Trophoblast cell (in vitro differentiated cells and primary cell): ENCODE measurements at regions not wholly inside any gene's neighbourhood (a gene's known extent, or its start where the extent isn't known, plus 50 kb on each side); places are given as distances from the start of the nearest gene placed in this dataset.
A peak's percentile ranks its signal among the peaks of the same experiment; 100 is the strongest.

Experiments used
- DNase-seq, 2 donors: peaks; one replicate each; pipeline ENCODE4 v3.0.0-alpha.2; 2016
- H2AFZ ChIP-seq: 2 replicates; pipeline ENCODE4 v1.6.1; 2013; ENCODE audit warnings: low read length, moderate library complexity, mild to moderate bottlenecking; ENCODE audit not compliant: insufficient read depth, poor library complexity
- H2AK5ac ChIP-seq: 2 replicates; pipeline ENCODE4 v1.6.1; 2013; ENCODE audit warnings: mild to moderate bottlenecking, low read length
- H2BK120ac ChIP-seq: 2 replicates; pipeline ENCODE4 v1.6.1; 2013; ENCODE audit warnings: low read length, mild to moderate bottlenecking, moderate library complexity; ENCODE audit not compliant: insufficient read depth, poor library complexity
- H2BK12ac ChIP-seq: 2 replicates; pipeline ENCODE4 v1.6.1; 2013; ENCODE audit warnings: mild to moderate bottlenecking, low read length, moderate library complexity
- H2BK5ac ChIP-seq: 2 replicates; pipeline ENCODE4 v1.6.1; 2013; ENCODE audit warnings: low read length, low read depth, moderate library complexity, mild to moderate bottlenecking; ENCODE audit not compliant: poor library complexity
- H3K14ac ChIP-seq: 2 replicates; pipeline ENCODE4 v1.6.1; 2013; ENCODE audit warnings: mild to moderate bottlenecking, low read length
- H3K18ac ChIP-seq: 2 replicates; pipeline ENCODE4 v1.6.1; 2013; ENCODE audit warnings: mild to moderate bottlenecking, low read length
- H3K23ac ChIP-seq: 2 replicates; pipeline ENCODE4 v1.6.1; 2013; ENCODE audit warnings: low read length
- H3K27ac ChIP-seq: 2 replicates; pipeline ENCODE4 v1.5.1; 2013; ENCODE audit warnings: low read depth, mild to moderate bottlenecking, inconsistent platforms, low read length, moderate library complexity
- H3K27me3 ChIP-seq: 2 replicates; pipeline ENCODE4 v1.6.1; 2013; ENCODE audit warnings: inconsistent platforms, mild to moderate bottlenecking, low read length, moderate library complexity; ENCODE audit not compliant: insufficient read depth
- H3K36me3 ChIP-seq, 2 experiments: 1 replicate in 1 of 2; 2 replicates in 1 of 2; pipeline ENCODE4 v1.6.1; 2013; ENCODE audit warnings: low read length in 2 of 2, mild to moderate bottlenecking in 2 of 2, moderate library complexity in 1 of 2; ENCODE audit not compliant: insufficient read depth in 2 of 2, control insufficient read depth in 1 of 2
- H3K4ac ChIP-seq: 2 replicates; pipeline ENCODE4 v1.6.1; 2013; ENCODE audit warnings: low read depth, mild to moderate bottlenecking, low read length, moderate library complexity
- H3K4me1 ChIP-seq, 2 experiments: 1 replicate in 1 of 2; 2 replicates in 1 of 2; pipeline ENCODE4 v1.6.1; 2013; ENCODE audit warnings: low read length in 2 of 2, mild to moderate bottlenecking in 2 of 2, moderate library complexity in 1 of 2; ENCODE audit not compliant: insufficient read depth in 2 of 2, control insufficient read depth in 1 of 2
- H3K4me2 ChIP-seq: 2 replicates; pipeline ENCODE4 v1.6.1; 2013; ENCODE audit warnings: inconsistent platforms, mild to moderate bottlenecking, low read length, moderate library complexity
- H3K4me3 ChIP-seq: 2 replicates; pipeline ENCODE4 v1.5.1; 2013; ENCODE audit warnings: mild to moderate bottlenecking, low read depth, low read length, inconsistent platforms
- H3K79me1 ChIP-seq: one replicate; pipeline ENCODE4 v1.6.1; 2013; ENCODE audit warnings: low read length
- H3K79me2 ChIP-seq: 2 replicates; pipeline ENCODE4 v1.6.1; 2013; ENCODE audit warnings: low read length, mild to moderate bottlenecking; ENCODE audit not compliant: control insufficient read depth, insufficient read depth, poor library complexity
- H3K9ac ChIP-seq: 2 replicates; pipeline ENCODE4 v1.6.1; 2013; ENCODE audit warnings: mild to moderate bottlenecking, low read length
- H3K9me3 ChIP-seq: 2 replicates; pipeline ENCODE4 v1.6.1; 2013; ENCODE audit warnings: low read depth, mild to moderate bottlenecking, control low read depth, inconsistent platforms, low read length; ENCODE audit not compliant: insufficient read depth
- H4K12ac ChIP-seq: 2 replicates; pipeline ENCODE4 v1.6.1; 2013; ENCODE audit warnings: low read depth, mild to moderate bottlenecking, low read length, moderate library complexity
- H4K8ac ChIP-seq: 2 replicates; pipeline ENCODE4 v1.6.1; 2013; ENCODE audit warnings: low read depth, mild to moderate bottlenecking, low read length, moderate library complexity
- H4K91ac ChIP-seq: one replicate; pipeline ENCODE4 v1.6.1; 2013; ENCODE audit warnings: low read depth, mild to moderate bottlenecking, low read length, moderate library complexity
- WGBS: extraction: QIAGEN DNeasy Blood & Tissue Kit; methylation state at CpG from one replicate; pipeline ENCODE4 v1.1.7; 2013; ENCODE audit warnings: missing lambda C conversion rate; ENCODE audit not compliant: insufficient read length, insufficient coverage; ENCODE audit errors: extremely low coverage; 5-methylcytosine and 5-hydroxymethylcytosine counted together

DNA sequence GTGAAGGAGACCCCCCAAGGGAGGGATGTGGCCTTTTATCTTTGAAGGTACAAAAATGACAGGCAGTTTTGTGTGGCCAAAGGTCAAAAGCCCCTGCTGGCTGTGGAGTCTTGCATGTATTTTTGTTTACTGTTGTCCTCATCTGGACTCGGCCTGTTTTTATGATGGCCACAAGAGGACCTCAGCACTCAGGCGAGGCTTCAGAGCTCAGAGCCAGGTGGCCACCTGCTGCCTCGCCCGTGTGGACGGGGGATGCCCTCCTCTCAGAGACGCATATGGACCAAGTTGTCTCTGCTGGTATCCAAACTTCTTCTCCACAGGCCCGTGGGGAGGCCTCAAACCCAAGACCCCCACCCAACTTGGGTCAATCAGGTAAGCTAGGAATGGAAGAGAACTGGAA is 118.2 kb downstream of the DACT2 start:
- H3K36me3 ChIP-seq, result no peaks in the 10 kb centered on the region
- H2BK120ac ChIP-seq, result no peak overlapping the region
- H3K18ac ChIP-seq, result no peak overlapping the region
- H4K91ac ChIP-seq, result no peak overlapping the region
- peaks cover 3% of the 10 kb centered on the region for H3K9me3 ChIP-seq
- H3K4me3 ChIP-seq, result no peak overlapping the region
- no peak overlapping the region for H3K23ac ChIP-seq
- no peak overlapping the region for H2BK12ac ChIP-seq
- H3K4ac ChIP-seq, result no peak overlapping the region
- H3K27me3 ChIP-seq, result no peaks in the 10 kb centered on the region
- peak in 1 of 2 donors; percentile 47 for DNase-seq
- no peak overlapping the region for H3K9ac ChIP-seq
- H4K12ac ChIP-seq, result no peak overlapping the region
- H4K8ac ChIP-seq, result no peak overlapping the region
- no peaks in the 10 kb centered on the region for H3K79me2 ChIP-seq
- H3K4me2 ChIP-seq, result no peak overlapping the region
- H3K14ac ChIP-seq, result no peak overlapping the region
- no peak overlapping the region for H3K27ac ChIP-seq
- no CpG with 5 or more reads among the region's 7 CpGs for WGBS
- H2AFZ ChIP-seq, result no peak overlapping the region
- H2BK5ac ChIP-seq, result no peak overlapping the region
- no peaks in the 10 kb centered on the region for H3K79me1 ChIP-seq
- H2AK5ac ChIP-seq, result no peak overlapping the region
- no peaks in the 10 kb centered on the region for H3K4me1 ChIP-seq

- H3K4me2 ChIP-seq, result no peak overlapping the region
- no peaks in the 10 kb centered on the region for H3K4me1 ChIP-seq
- no peak overlapping the region for H4K8ac ChIP-seq
- no peak overlapping the region for H3K4me3 ChIP-seq
- H3K79me2 ChIP-seq, result no peaks in the 10 kb centered on the region
- no peak overlapping the region for H3K27ac ChIP-seq
- no peak overlapping the region for H3K4ac ChIP-seq
- no peak overlapping the region for H2BK12ac ChIP-seq
- H3K9ac ChIP-seq, result no peak overlapping the region
- no peak overlapping the region for H2BK120ac ChIP-seq
- no peaks in the 10 kb centered on the region for H3K27me3 ChIP-seq
- H2AFZ ChIP-seq, result no peak overlapping the region
- no peak overlapping the region for H4K91ac ChIP-seq
- no peak overlapping the region for H2BK5ac ChIP-seq
- no peak overlapping the region for H2AK5ac ChIP-seq
- no peak overlapping the region for H3K14ac ChIP-seq
- no peaks in the 10 kb centered on the region for H3K79me1 ChIP-seq
- no peak overlapping the region for H4K12ac ChIP-seq
- H3K18ac ChIP-seq, result no peak overlapping the region
- H3K36me3 ChIP-seq, result no peaks in the 10 kb centered on the region
- peak; percentile 6 to 52 for DNase-seq
- peaks cover 2% of the 10 kb centered on the region for H3K9me3 ChIP-seq
- WGBS, result no CpG with 5 or more reads among the region's 8 CpGs
- H3K23ac ChIP-seq, result no peak overlapping the region
These were observed 118.9 kb downstream of the DACT2 start for GRCh38 chr6:168200571-168201134.

DNA sequence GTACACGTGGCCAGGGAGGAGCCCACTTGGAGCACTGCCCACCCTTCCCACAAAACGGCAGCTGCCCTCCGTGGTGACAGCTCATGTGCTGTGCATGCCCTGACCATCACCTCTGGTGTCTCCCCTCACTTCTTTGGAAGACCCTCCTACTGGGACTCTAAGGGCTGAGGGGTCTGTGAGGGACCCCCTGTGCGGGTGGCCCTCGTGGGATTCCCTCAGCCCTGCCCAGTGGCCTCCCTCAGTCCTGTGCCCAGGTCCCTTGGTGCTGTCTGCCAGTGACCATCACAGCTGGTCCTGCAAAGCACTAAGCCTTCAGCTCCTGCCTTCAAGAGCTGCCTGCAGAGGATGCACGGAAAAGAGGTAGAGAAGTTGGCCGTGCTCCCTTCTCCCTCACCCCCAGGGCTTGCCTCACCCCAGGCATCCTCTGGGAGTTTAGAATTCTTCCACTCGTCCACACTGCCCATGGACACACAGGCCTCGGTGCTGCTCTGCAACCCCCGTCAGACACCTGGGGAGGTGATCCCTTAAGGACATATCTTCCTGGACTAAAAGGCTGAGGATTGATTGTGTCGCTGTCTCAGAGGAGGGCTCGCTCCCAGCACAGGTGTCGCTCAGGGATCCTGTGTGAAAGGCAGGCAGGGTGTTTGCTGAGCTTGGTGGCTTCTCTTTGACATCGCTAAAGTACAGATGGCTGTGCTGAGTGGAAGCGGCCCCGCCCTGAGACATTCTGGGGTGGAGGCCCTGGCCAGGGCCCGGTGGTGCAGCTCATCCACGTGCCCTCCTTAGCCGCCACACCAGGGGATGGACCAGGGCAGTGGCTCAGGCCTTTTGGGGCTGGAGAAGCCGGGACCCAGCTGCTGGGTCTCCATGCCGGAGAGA is 119.5 kb upstream of the FRMD1 start:
- Histone ChIP-seq H2BK12ac (no peak overlapping the region), H3K9me3 (no peaks in the 10 kb centered on the region), H4K12ac (no peak overlapping the region), H3K4ac (no peak overlapping the region), H4K91ac (no peak overlapping the region), H3K36me3 (no peaks in the 10 kb centered on the region), H2AFZ (no peak overlapping the region), H3K27me3 (no peaks in the 10 kb centered on the region), H3K4me2 (no peak overlapping the region), H3K4me3 (no peak overlapping the region), H3K79me1 (no peaks in the 10 kb centered on the region), H4K8ac (no peak overlapping the region), H2BK5ac (no peak overlapping the region), H3K23ac (no peak overlapping the region), H3K4me1 (no peaks in the 10 kb centered on the region), H3K27ac (no peak overlapping the region), H3K79me2 (no peaks in the 10 kb centered on the region), H2BK120ac (no peak overlapping the region), H3K18ac (no peak overlapping the region), H3K14ac (no peak overlapping the region), H3K9ac (no peak overlapping the region), H2AK5ac (no peak overlapping the region)
- peak in 1 of 2 donors; percentile 12 for DNase-seq
- no CpG with 5 or more reads among the region's 21 CpGs for WGBS

- no peak overlapping the region for H2AFZ ChIP-seq
- H4K12ac ChIP-seq, result no peak overlapping the region
- H4K91ac ChIP-seq, result no peak overlapping the region
- H3K23ac ChIP-seq, result no peak overlapping the region
- no peaks in the 10 kb centered on the region for H3K9me3 ChIP-seq
- H3K36me3 ChIP-seq, result no peaks in the 10 kb centered on the region
- H4K8ac ChIP-seq, result no peak overlapping the region
- no peak overlapping the region for H3K14ac ChIP-seq
- H3K4me2 ChIP-seq, result no peak overlapping the region
- H3K4ac ChIP-seq, result no peak overlapping the region
- WGBS, result no CpG with 5 or more reads among the region's 10 CpGs
- no peak overlapping the region for H2BK12ac ChIP-seq
- no peak overlapping the region for H3K18ac ChIP-seq
- DNase-seq, result no peak
- no peaks in the 10 kb centered on the region for H3K79me1 ChIP-seq
- H3K27ac ChIP-seq, result no peak overlapping the region
- no peak overlapping the region for H2AK5ac ChIP-seq
- no peak overlapping the region for H2BK120ac ChIP-seq
- no peak overlapping the region for H2BK5ac ChIP-seq
- no peak overlapping the region for H3K9ac ChIP-seq
- no peaks in the 10 kb centered on the region for H3K27me3 ChIP-seq
- H3K4me1 ChIP-seq, result no peaks in the 10 kb centered on the region
- H3K4me3 ChIP-seq, result no peak overlapping the region
- no peaks in the 10 kb centered on the region for H3K79me2 ChIP-seq
These were observed 118.8 kb upstream of the FRMD1 start for GRCh38 chr6:168197636-168198301.
